CD4-positive, alpha-beta T cell treated with Interferon alpha-2 for 1 hour (primary cell): ENCODE measurements at regions not wholly inside any gene's neighbourhood (a gene's known extent, or its start where the extent isn't known, plus 50 kb on each side); places are given as distances from the start of the nearest gene placed in this dataset.

Experiments used
- DNase-seq, 2 donors: peaks; one replicate each; pipeline ENCODE4 v3.0.0-alpha.2; 2020 to 2022

DNA sequence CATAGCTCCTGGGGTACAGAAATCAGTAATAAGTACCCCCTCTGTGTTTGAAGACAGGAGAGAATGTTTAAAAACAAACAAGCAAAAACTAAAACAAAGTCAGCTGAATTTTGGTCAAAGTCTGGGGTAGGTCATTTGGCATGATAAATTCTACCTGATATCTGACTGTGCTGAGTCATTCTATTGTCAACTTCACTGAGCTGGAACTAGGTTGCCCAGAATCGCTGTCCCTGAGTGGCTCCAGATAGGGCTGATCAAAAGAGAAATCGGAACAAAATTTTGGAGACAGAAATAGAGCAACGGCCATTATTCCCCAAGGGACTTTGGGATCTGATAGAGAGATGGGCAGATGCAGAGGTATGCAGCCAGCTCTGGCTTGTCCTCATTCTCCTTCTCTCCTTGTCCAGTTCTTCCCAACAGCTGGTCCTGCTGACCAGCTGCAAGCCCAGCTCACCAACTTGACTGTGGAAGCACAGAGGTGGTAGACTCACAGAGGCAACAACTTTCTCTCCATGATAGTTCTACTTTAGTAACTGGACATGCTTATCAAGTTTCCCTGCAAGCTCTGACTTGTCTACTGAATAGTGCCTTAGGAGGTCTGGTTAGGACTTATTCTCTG lies 57.3 kb upstream of the MYRIP start:
- DNase-seq = no peak

DNA sequence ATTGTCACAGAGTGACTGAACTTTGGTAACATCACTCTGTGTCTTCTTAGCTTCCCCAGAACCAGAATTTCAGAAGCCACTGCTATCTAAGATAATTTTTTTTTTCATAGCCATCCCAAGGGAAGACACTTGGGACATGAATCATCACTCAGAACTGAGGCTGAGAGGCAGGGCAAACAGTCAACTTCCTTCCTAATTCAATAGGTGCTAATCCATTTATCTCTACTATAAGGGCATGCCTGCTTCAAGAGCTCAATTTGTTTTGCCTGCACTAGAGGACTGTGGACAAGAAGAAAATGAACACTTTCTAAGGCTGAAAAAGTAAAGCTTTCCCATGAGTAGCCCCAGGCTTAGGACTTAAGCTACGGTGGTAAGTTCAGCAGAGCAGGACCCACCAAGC lies 56.7 kb upstream of the MYRIP start:
- no peak for DNase-seq

DNA sequence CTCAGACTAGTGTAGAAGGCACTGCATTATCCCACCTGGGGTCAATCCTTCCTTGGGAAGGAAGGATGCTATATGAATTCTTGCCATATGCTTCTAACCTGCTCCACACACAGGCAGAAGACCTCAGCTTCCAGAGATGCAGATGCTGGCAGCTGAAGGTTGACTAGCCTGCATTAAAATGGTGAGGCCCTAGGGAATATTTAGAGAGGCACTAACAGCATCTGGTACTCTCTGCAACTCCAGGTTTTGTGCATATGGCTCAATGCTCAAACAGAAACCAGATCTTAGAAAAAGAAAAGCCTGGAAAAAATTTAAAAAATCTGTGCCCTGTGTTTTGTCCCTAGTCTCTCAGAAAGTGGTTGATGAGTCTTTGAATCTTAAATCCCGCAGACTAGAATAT lies 56.0 kb upstream of the MYRIP start:
- no peak for DNase-seq

DNA sequence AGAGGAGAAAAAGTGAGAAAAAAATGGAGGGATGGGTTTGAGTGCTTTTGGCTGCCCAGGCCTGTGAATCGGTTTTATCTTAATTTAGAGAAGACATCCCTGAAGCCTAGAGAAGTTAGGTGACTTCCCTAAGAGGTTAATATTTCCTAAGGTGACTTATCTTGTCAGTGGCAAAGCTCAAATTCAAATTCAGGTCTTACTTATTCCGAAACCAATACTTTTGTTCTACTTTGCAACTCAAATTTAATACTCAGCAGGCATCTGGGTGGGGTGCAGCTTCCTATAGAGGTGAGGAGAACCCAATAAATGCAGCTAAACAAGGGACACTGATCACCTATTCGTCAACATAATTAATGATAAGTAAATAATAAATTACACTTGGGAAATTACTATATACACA lies 54.9 kb upstream of the MYRIP start:
- DNase-seq = no peak

DNA sequence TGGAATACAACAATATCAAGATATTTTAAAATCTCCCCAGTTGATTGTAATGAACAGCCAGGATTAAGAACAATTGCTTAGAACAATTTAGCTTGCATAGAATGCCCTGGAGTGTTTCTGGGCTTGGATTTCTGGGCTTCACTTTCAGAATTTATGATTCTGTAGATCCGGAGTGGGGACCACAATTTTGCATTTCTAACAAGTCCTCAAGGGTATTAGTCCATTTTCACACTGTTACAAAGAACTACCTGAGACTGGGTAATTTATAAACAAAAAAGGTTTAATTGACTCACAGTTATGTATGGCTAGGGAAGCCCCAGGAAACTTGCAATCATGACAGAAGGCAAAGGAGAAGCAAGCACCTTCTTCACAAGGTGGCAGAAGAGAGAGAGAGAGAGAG lies 54.3 kb upstream of the MYRIP start:
- no peak for DNase-seq

DNA sequence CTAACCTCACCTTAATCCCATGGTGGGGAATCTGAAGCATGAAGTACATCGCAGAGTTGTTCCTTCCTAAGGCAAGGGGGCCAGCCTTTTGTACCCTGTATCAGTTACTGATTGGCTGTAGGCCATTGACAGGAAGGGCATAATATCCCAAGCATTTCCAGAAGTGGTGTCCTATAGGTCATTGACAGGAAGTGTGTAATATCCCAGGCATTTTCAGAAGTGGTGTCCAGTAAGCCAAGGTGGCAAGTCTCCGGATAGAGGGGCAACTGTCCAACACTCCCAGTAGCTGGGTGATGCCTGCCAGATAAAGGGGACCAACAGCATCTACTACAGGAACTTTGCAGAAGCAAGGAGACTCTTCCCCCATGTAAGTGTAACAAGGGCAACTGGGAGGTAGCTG lies 52.1 kb upstream of the MYRIP start:
- DNase-seq = no peak
